ENCODE measurements at regions not wholly inside any gene's neighbourhood (a gene's known extent, or its start where the extent isn't known, plus 50 kb on each side); places are given as distances from the start of the nearest gene placed in this dataset.

- no peak for DNase-seq (ENCODE audit: low spot score)
These were observed 70.8 kb upstream of the NXT1 start for GRCh38 chr20:23279836-23280235.

- DNase-seq (ENCODE audit: low spot score): no peak
These were observed 72.4 kb upstream of the NXT1 start for GRCh38 chr20:23278172-23278571.

GRCh38 chr20:23277316-23277715, 73.3 kb upstream of the NXT1 start:
- no peak for DNase-seq (ENCODE audit: low spot score)

GRCh38 chr20:23273776-23274175, 76.8 kb upstream of the NXT1 start:
- DNase-seq (ENCODE audit: low spot score): no peak

GRCh38 chr20:23272176-23273029, 78.2 kb upstream of the NXT1 start:
- DNase-seq (ENCODE audit: low spot score): no peak

GRCh38 chr20:23270382-23270911, 80.1 kb upstream of the NXT1 start:
- no peak for DNase-seq (ENCODE audit: low spot score)

- DNase-seq (ENCODE audit: low spot score): no peak
These were observed 80.6 kb upstream of the NXT1 start for GRCh38 chr20:23269954-23270353.

GRCh38 chr20:23268792-23269354, 81.7 kb upstream of the NXT1 start:
- DNase-seq (ENCODE audit: low spot score): no peak

- DNase-seq (ENCODE audit: low spot score): no peak
These were observed 82.7 kb upstream of the NXT1 start for GRCh38 chr20:23267909-23268308.

GRCh38 chr20:23266530-23267398, 83.8 kb upstream of the NXT1 start:
- DNase-seq (ENCODE audit: low spot score): no peak

GRCh38 chr20:23265226-23265625, 85.4 kb upstream of the NXT1 start:
- no peak for DNase-seq (ENCODE audit: low spot score)

GRCh38 chr20:23264545-23264944, 86.0 kb upstream of the NXT1 start:
- no peak for DNase-seq (ENCODE audit: low spot score)

- no peak for DNase-seq (ENCODE audit: low spot score)
These were observed 90.3 kb upstream of the NXT1 start for GRCh38 chr20:23260181-23260840.

- no peak for DNase-seq (ENCODE audit: low spot score)
These were observed 91.9 kb upstream of the NXT1 start for GRCh38 chr20:23258747-23259121.

GRCh38 chr20:23257848-23258746, 92.5 kb upstream of the NXT1 start:
- DNase-seq (ENCODE audit: low spot score): no peak

GRCh38 chr20:23257106-23257761, 93.4 kb upstream of the NXT1 start:
- DNase-seq (ENCODE audit: low spot score): no peak

GRCh38 chr20:23255716-23256385, 94.7 kb upstream of the NXT1 start:
- DNase-seq (ENCODE audit: low spot score): no peak

- DNase-seq (ENCODE audit: low spot score): no peak
These were observed 95.5 kb upstream of the NXT1 start for GRCh38 chr20:23255106-23255505.

- DNase-seq (ENCODE audit: low spot score): no peak
These were observed 96.1 kb upstream of the NXT1 start for GRCh38 chr20:23254505-23254904.

GRCh38 chr20:23254034-23254433, 96.6 kb upstream of the NXT1 start:
- DNase-seq (ENCODE audit: low spot score): no peak

Measured in activated CD4-positive, alpha-beta T cell treated with anti-CD3 and anti-CD28 coated beads, Interleukin-2, Interleukin-4, amounts not matched to agents 100 ng/mL and 50 ng/mL, durations not matched to agents 16 hours and 8 hours (primary cell).